NT2/D1 (cell line): ENCODE measurements at regions not wholly inside any gene's neighbourhood (a gene's known extent, or its start where the extent isn't known, plus 50 kb on each side); places are given as distances from the start of the nearest gene placed in this dataset.

Source experiments
- DNase-seq: peaks from one replicate; pipeline ENCODE4 v3.0.0-alpha.2; 2011; ENCODE audit warnings: low read depth, low spot score
- H3K27me3 ChIP-seq: 2 replicates; pipeline ENCODE4 v1.6.0; 2011; ENCODE audit warnings: mild to moderate bottlenecking; ENCODE audit not compliant: insufficient read length, insufficient read depth
- H3K36me3 ChIP-seq: 2 replicates; pipeline ENCODE4 v1.6.1; 2011; ENCODE audit warnings: mild to moderate bottlenecking, low read length, mixed read lengths; ENCODE audit not compliant: insufficient read depth, insufficient read length
- H3K4me1 ChIP-seq: 2 replicates; pipeline ENCODE4 v1.5.1; 2011; ENCODE audit not compliant: insufficient read depth, insufficient read length
- H3K4me3 ChIP-seq: 2 replicates; pipeline ENCODE4 v1.5.1; 2011; ENCODE audit warnings: low read depth; ENCODE audit not compliant: insufficient read length
- H3K9ac ChIP-seq: 2 replicates; pipeline ENCODE4 v1.6.0; 2011; ENCODE audit warnings: low read depth; ENCODE audit not compliant: insufficient read length
- H3K9me3 ChIP-seq: 2 replicates; pipeline ENCODE4 v1.5.1; 2011; ENCODE audit warnings: mild to moderate bottlenecking, low read length; ENCODE audit not compliant: insufficient read depth
- SUZ12 ChIP-seq: IDR thresholded peaks from 2 replicates; pipeline ENCODE4 v1.6.1; 2011; ENCODE audit not compliant: insufficient read length, insufficient read depth; ENCODE audit errors: extremely low read depth
- YY1 ChIP-seq: IDR thresholded peaks from 2 replicates; pipeline ENCODE4 v1.6.1; 2011; ENCODE audit not compliant: insufficient read length, insufficient read depth
- ZNF274 ChIP-seq: IDR thresholded peaks from 2 replicates; pipeline ENCODE4 v1.6.1; 2011; ENCODE audit warnings: mild to moderate bottlenecking, low read depth, low read length

GRCh38 chr2:150732064-150732463, 244.6 kb upstream of the RND3 start:
- TF ChIP-seq ZNF274 (no peak), SUZ12 (no peak), YY1 (no peak)
- DNase-seq, result no peak
- Histone ChIP-seq H3K36me3 (no peaks in the 10 kb centered on the region), H3K4me3 (no peak overlapping the region), H3K9me3 (no peaks in the 10 kb centered on the region), H3K4me1 (no peaks in the 10 kb centered on the region), H3K27me3 (no peaks in the 10 kb centered on the region), H3K9ac (no peak overlapping the region)

DNA sequence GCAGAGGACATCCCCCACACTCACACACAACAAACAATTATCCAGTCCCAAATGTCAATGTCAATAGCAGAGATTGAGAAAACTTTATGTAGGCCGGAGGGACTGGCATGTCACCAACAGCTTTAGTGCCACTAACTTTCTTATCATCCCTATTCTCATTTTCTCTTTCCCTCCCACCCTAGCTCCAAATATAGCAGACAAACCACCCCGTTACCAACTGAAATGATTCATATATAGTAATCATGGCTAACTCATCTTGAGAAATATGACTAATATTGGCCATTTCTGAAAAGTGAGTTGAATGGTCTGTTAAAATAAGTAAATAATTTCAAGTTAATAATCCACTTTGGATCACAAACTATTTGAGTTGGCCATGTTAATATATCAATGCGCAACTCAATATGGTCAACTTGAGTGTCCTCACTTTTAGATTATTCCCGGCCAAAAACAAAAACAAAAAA, 242.1 kb upstream of the RND3 start:
- H3K36me3 ChIP-seq, result no peaks in the 10 kb centered on the region
- H3K27me3 ChIP-seq, result no peaks in the 10 kb centered on the region
- no peak overlapping the region for H3K4me3 ChIP-seq
- TF ChIP-seq ZNF274 (no peak), YY1 (no peak), SUZ12 (no peak)
- H3K9me3 ChIP-seq, result peaks cover 3% of the 10 kb centered on the region; the same call in 1 of the 2 replicates
- no peak overlapping the region for H3K9ac ChIP-seq
- DNase-seq, result no peak
- H3K4me1 ChIP-seq, result no peaks in the 10 kb centered on the region

DNA sequence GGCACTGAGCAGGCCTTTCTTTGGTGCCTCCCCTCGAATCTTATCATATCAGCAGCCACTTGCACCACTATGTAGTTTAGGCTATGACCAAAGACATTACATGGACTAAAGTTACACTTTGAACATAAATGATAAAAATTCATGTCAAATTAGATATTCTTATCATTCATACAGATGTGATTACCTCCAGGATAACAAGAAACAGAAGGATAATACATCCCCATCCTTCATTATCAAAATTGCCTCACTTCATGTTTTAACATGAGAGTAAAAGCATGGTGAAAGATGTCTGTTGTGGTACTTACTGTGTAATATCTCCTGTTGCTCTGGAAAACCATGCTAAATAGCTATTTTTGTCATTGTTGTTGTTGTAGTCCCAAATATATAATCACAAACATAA, 230.8 kb upstream of the RND3 start:
- no peak for DNase-seq
- H3K4me1 ChIP-seq, result no peaks in the 10 kb centered on the region
- no peaks in the 10 kb centered on the region for H3K36me3 ChIP-seq
- no peaks in the 10 kb centered on the region for H3K27me3 ChIP-seq
- no peak for TF ChIP-seq YY1
- no peak for TF ChIP-seq SUZ12
- no peak for TF ChIP-seq ZNF274
- H3K9ac ChIP-seq, result no peak overlapping the region
- H3K4me3 ChIP-seq, result no peak overlapping the region
- H3K9me3 ChIP-seq, result no peaks in the 10 kb centered on the region

GRCh38 chr2:150716186-150716585, 228.7 kb upstream of the RND3 start:
- no peaks in the 10 kb centered on the region for H3K9me3 ChIP-seq
- no peaks in the 10 kb centered on the region for H3K27me3 ChIP-seq
- no peak for DNase-seq
- H3K9ac ChIP-seq, result no peak overlapping the region
- no peak overlapping the region for H3K4me3 ChIP-seq
- no peaks in the 10 kb centered on the region for H3K36me3 ChIP-seq
- no peaks in the 10 kb centered on the region for H3K4me1 ChIP-seq
- no peak for TF ChIP-seq YY1

- H3K9me3 ChIP-seq, result no peaks in the 10 kb centered on the region
- H3K4me3 ChIP-seq, result no peak overlapping the region
- no peaks in the 10 kb centered on the region for H3K36me3 ChIP-seq
- no peak for TF ChIP-seq ZNF274
- TF ChIP-seq YY1, result no peak
- TF ChIP-seq SUZ12, result no peak
- no peak for DNase-seq
- no peaks in the 10 kb centered on the region for H3K4me1 ChIP-seq
- H3K27me3 ChIP-seq, result no peaks in the 10 kb centered on the region
- no peak overlapping the region for H3K9ac ChIP-seq
Measured at GRCh38 chr2:150715501-150715900, 228.0 kb upstream of the RND3 start.

- Histone ChIP-seq H3K9ac (no peak overlapping the region), H3K9me3 (no peaks in the 10 kb centered on the region), H3K27me3 (no peaks in the 10 kb centered on the region), H3K4me3 (no peak overlapping the region), H3K36me3 (no peaks in the 10 kb centered on the region), H3K4me1 (no peaks in the 10 kb centered on the region)
- DNase-seq, result no peak
- TF ChIP-seq SUZ12, result no peak
- TF ChIP-seq YY1, result no peak
- no peak for TF ChIP-seq ZNF274
Measured at GRCh38 chr2:150710916-150711315, 223.4 kb upstream of the RND3 start.

GRCh38 chr2:150710041-150710440, 222.6 kb upstream of the RND3 start:
- TF ChIP-seq ZNF274, result no peak
- TF ChIP-seq YY1, result no peak
- TF ChIP-seq SUZ12, result no peak
- Histone ChIP-seq H3K4me3 (no peak overlapping the region), H3K9me3 (no peaks in the 10 kb centered on the region), H3K27me3 (no peaks in the 10 kb centered on the region), H3K36me3 (no peaks in the 10 kb centered on the region), H3K9ac (no peak overlapping the region), H3K4me1 (no peaks in the 10 kb centered on the region)
- no peak for DNase-seq

- no peaks in the 10 kb centered on the region for H3K9me3 ChIP-seq
- no peak overlapping the region for H3K9ac ChIP-seq
- H3K36me3 ChIP-seq, result no peaks in the 10 kb centered on the region
- no peak overlapping the region for H3K4me3 ChIP-seq
- DNase-seq, result no peak
- H3K27me3 ChIP-seq, result no peaks in the 10 kb centered on the region
- TF ChIP-seq SUZ12 (no peak), ZNF274 (no peak), YY1 (no peak)
- H3K4me1 ChIP-seq, result no peaks in the 10 kb centered on the region
Measured at GRCh38 chr2:150706561-150706960, 219.1 kb upstream of the RND3 start.
